Lung (tissue), 11 donors: ENCODE measurements at regions not wholly inside any gene's neighbourhood (a gene's known extent, or its start where the extent isn't known, plus 50 kb on each side); places are given as distances from the start of the nearest gene placed in this dataset.

Source experiments
- ATAC-seq: fragments of 200-7000 bp; cut with Tn5 transposase; one replicate; pipeline ENCODE4 v1.9.1; 2020; ENCODE audit warnings: moderate number of reproducible peaks; ENCODE audit not compliant: insufficient read depth, low FRiP score
- DNase-seq, 3 donors: peaks; one replicate each; pipeline ENCODE4 v3.0.0-alpha.2; 2013 to 2017
- H3K27ac ChIP-seq, 2 donors: one replicate each; pipeline ENCODE4 v1.5.1; 2013; ENCODE audit warnings: mild to moderate bottlenecking in 2 of 2, moderate library complexity in 2 of 2, control low read depth in 1 of 2, inconsistent platforms in 1 of 2, low read depth in 1 of 2, low read length in 1 of 2
- H3K27me3 ChIP-seq, 3 donors: one replicate each; pipeline ENCODE4 v1.5.1; 2013; ENCODE audit warnings: low read length in 2 of 3; ENCODE audit not compliant: control insufficient read depth in 3 of 3, insufficient read depth in 3 of 3
- H3K36me3 ChIP-seq, 4 donors: one replicate each; pipeline ENCODE4 v1.5.1; 2013; ENCODE audit warnings: low read length in 4 of 4, mild to moderate bottlenecking in 1 of 4, moderate library complexity in 1 of 4; ENCODE audit not compliant: control insufficient read depth in 4 of 4, insufficient read depth in 4 of 4
- H3K4me1 ChIP-seq, 5 donors: one replicate each; pipeline ENCODE4 v1.5.1; 2013; ENCODE audit warnings: low read length in 5 of 5, mild to moderate bottlenecking in 2 of 5, moderate library complexity in 1 of 5; ENCODE audit not compliant: control insufficient read depth in 5 of 5, insufficient read depth in 5 of 5
- H3K4me3 ChIP-seq: one replicate; pipeline ENCODE4 v1.5.1; 2013; ENCODE audit warnings: mild to moderate bottlenecking, control low read depth, moderate library complexity
- H3K9ac ChIP-seq, 2 donors: one replicate each; pipeline ENCODE4 v1.5.1; 2013; ENCODE audit warnings: low read length in 2 of 2, control low read depth in 1 of 2; ENCODE audit not compliant: insufficient read depth in 1 of 2
- H3K9me3 ChIP-seq, 4 donors: one replicate each; pipeline ENCODE4 v1.5.1; 2013; ENCODE audit warnings: low read length in 3 of 4, mild to moderate bottlenecking in 1 of 4, moderate library complexity in 1 of 4; ENCODE audit not compliant: control insufficient read depth in 4 of 4, insufficient read depth in 3 of 4
- WGBS, 2 donors: extraction: QIAGEN DNeasy Blood & Tissue Kit; methylation state at CpG; one replicate each; pipeline ENCODE4 v1.1.7; 2013; 5-methylcytosine and 5-hydroxymethylcytosine counted together
- TF ChIP-seq, protein P1 (sequence below): IDR thresholded peaks from 2 replicates; pipeline ENCODE4 v1.5.1; 2012; ENCODE audit warnings: mild to moderate bottlenecking; ENCODE audit errors: control extremely low read depth, extremely low read depth
- donor health status: control.
- donor health status: control.
- donor health status: Bipolar disorder and iron deficiency.
- donor health status: healthy.
- donor health status: DM: yes; HTN: yes; CAD: no.

- peak; percentile 58 to 77 (median 64) for DNase-seq
- no peaks in the 10 kb centered on the region for H3K27me3 ChIP-seq
- no peak overlapping the region for H3K9ac ChIP-seq
- no peaks in the 10 kb centered on the region for H3K9me3 ChIP-seq
- H3K4me1 ChIP-seq, result peaks cover 0 to 2% (median 0%) of the 10 kb centered on the region in 5 donors
- TF ChIP-seq, protein P1, sequence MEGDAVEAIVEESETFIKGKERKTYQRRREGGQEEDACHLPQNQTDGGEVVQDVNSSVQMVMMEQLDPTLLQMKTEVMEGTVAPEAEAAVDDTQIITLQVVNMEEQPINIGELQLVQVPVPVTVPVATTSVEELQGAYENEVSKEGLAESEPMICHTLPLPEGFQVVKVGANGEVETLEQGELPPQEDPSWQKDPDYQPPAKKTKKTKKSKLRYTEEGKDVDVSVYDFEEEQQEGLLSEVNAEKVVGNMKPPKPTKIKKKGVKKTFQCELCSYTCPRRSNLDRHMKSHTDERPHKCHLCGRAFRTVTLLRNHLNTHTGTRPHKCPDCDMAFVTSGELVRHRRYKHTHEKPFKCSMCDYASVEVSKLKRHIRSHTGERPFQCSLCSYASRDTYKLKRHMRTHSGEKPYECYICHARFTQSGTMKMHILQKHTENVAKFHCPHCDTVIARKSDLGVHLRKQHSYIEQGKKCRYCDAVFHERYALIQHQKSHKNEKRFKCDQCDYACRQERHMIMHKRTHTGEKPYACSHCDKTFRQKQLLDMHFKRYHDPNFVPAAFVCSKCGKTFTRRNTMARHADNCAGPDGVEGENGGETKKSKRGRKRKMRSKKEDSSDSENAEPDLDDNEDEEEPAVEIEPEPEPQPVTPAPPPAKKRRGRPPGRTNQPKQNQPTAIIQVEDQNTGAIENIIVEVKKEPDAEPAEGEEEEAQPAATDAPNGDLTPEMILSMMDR, result no peak
- peak overlapping the region in 1 of 2 donors; percentile 80 for H3K27ac ChIP-seq
- no peaks in the 10 kb centered on the region for H3K36me3 ChIP-seq
- WGBS, 2 donors, result 70 to 81% methylated on average over 12 of the region's 12 CpGs
- ATAC-seq, result peak; percentile 42
- H3K4me3 ChIP-seq, result no peak overlapping the region
Measured at GRCh38 chr6:12593771-12594529, 122.6 kb upstream of the PHACTR1 start.

DNA sequence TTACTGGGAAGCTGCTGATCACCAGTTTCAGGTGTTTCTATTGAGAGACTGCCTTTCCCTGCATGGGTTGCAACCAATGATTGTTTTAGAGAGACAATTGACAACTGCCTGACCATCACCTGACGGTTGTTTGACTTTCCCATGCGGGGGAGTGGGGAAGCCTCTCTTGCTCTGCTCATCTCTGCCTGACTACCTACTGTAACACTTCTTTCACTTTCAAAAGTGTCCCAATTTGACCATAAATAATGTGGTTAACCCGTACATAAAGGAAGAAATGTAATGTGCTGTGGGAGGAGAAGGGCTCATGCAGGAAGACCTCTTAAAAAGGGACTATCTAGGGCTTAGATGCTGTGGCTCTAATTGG lies 122.1 kb upstream of the PHACTR1 start:
- ATAC-seq, result no peak
- peak overlapping the region in 1 of 2 donors; percentile 80 for H3K27ac ChIP-seq
- no peaks in the 10 kb centered on the region for H3K36me3 ChIP-seq
- no peak overlapping the region for H3K4me3 ChIP-seq
- no peak for DNase-seq
- no peaks in the 10 kb centered on the region for H3K9me3 ChIP-seq
- peaks cover 0 to 2% (median 0%) of the 10 kb centered on the region in 5 donors for H3K4me1 ChIP-seq
- TF ChIP-seq, protein P1, result no peak
- H3K27me3 ChIP-seq, result no peaks in the 10 kb centered on the region
- 60 to 63% methylated on average over 3 of the region's 3 CpGs for WGBS, 2 donors
- no peak overlapping the region for H3K9ac ChIP-seq

GRCh38 chr6:12595161-12595811 lies 121.3 kb upstream of the PHACTR1 start:
- WGBS, 2 donors, result 32 to 59% methylated on average over 9 of the region's 9 CpGs
- Histone ChIP-seq H3K9me3 (no peaks in the 10 kb centered on the region), H3K4me1 (peaks cover 0 to 2% (median 0%) of the 10 kb centered on the region in 5 donors), H3K27ac (no peak overlapping the region), H3K4me3 (no peak overlapping the region), H3K9ac (no peak overlapping the region), H3K36me3 (no peaks in the 10 kb centered on the region), H3K27me3 (no peaks in the 10 kb centered on the region)
- TF ChIP-seq, protein P1, result no peak
- DNase-seq (no peak), ATAC-seq (no peak)
